H1 (cell line): ENCODE measurements at regions not wholly inside any gene's neighbourhood (a gene's known extent, or its start where the extent isn't known, plus 50 kb on each side); places are given as distances from the start of the nearest gene placed in this dataset.

Source experiments
- ASH2L ChIP-seq: fragments of 200-600, 300-600 bp; sonication (generic); IDR thresholded peaks from one replicate; pipeline ENCODE4 v1.7.1; 2017; ENCODE audit warnings: low read length
- CHD2 ChIP-seq: IDR thresholded peaks from 2 replicates; pipeline ENCODE4 v1.6.1; 2012; ENCODE audit warnings: low read length, improper control_type of control experiment
- EGR1 ChIP-seq: IDR thresholded peaks from 2 replicates; pipeline ENCODE4 v1.6.1; 2011; ENCODE audit warnings: low read depth, low read length, borderline replicate concordance
- EP300 ChIP-seq, 2 experiments: IDR thresholded peaks; 1 replicate in 1 of 2; 2 replicates in 1 of 2; pipeline ENCODE4 v1.6.1; 2011 to 2012; ENCODE audit warnings: low read depth in 2 of 2, low read length in 2 of 2, mild to moderate bottlenecking in 2 of 2, borderline replicate concordance in 1 of 2, inconsistent platforms in 1 of 2, moderate library complexity in 1 of 2
- HDAC6 ChIP-seq: IDR thresholded peaks from one replicate; pipeline ENCODE4 v1.7.1; 2012; ENCODE audit warnings: low read depth, mild to moderate bottlenecking, inconsistent platforms, low read length, moderate library complexity
- JUND ChIP-seq: IDR thresholded peaks from 2 replicates; pipeline ENCODE4 v1.6.1; 2011; ENCODE audit warnings: mild to moderate bottlenecking, improper control_type of control experiment, low read length
- KDM1A ChIP-seq: fragments of 200-600, 300-600 bp; sonication (generic); IDR thresholded peaks from 2 replicates; pipeline ENCODE4 v1.7.1; 2016; ENCODE audit warnings: mild to moderate bottlenecking, low read length, borderline replicate concordance
- POLR2A ChIP-seq, 2 experiments: IDR thresholded peaks; 1 replicate in 1 of 2; 2 replicates in 1 of 2; pipeline ENCODE4 v1.6.1; 2011; ENCODE audit warnings: low read depth in 2 of 2, low read length in 2 of 2, mild to moderate bottlenecking in 2 of 2; ENCODE audit errors: control extremely low read depth in 1 of 2
- POLR2AphosphoS5 ChIP-seq: IDR thresholded peaks from 2 replicates; pipeline ENCODE4 v1.6.1; 2011; ENCODE audit warnings: low read depth, low read length
- SUZ12 ChIP-seq: fragments of 200-600 bp; sonication (generic); IDR thresholded peaks from 2 replicates; pipeline ENCODE4 v1.6.1; 2012; ENCODE audit warnings: mild to moderate bottlenecking, inconsistent platforms, low read length, moderate library complexity, mixed read lengths
- ZNF274 ChIP-seq: IDR thresholded peaks from 2 replicates; pipeline ENCODE4 v1.7.0; 2012; ENCODE audit warnings: low read length, borderline replicate concordance; ENCODE audit errors: extremely low read depth
- TF ChIP-seq, protein P1 (sequence below), 3 experiments: IDR thresholded peaks; 1 replicate in 2 of 3; 2 replicates in 1 of 3; pipeline versions ENCODE4 v1.5.1 to v1.6.1; 2011; ENCODE audit warnings: low read length in 3 of 3, mild to moderate bottlenecking in 3 of 3, inconsistent platforms in 2 of 3, low read depth in 1 of 3, moderate library complexity in 1 of 3; ENCODE audit not compliant: insufficient read depth in 1 of 3; ENCODE audit errors: control extremely low read depth in 1 of 3
- TF ChIP-seq, protein P2 (sequence below): IDR thresholded peaks from 2 replicates; pipeline ENCODE4 v1.6.1; 2012; ENCODE audit warnings: inconsistent platforms
- TF ChIP-seq, protein P3 (sequence below): IDR thresholded peaks from 2 replicates; pipeline ENCODE4 v1.6.1; 2012; ENCODE audit warnings: inconsistent platforms

DNA sequence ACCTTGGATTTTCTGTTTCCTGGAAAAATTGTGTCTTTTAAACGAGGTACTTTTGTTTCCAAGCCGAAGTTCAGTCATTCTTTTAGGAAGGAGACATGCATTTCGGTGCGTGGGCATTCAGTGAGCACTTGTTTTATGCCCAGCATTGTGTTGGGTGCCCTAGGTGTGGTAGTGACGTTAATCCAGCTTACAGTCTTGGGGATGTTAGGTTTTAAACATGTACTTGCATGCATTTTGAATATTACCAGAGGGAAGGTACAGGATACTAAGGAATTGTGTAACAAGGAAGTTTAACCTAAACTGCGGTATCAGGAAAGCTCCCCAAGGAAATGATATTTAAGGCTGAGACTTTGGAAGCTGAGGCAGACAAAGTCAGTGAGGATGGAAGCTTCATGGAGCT, 66.3 kb downstream of the ARHGAP35 start:
- TF ChIP-seq, protein P1, sequence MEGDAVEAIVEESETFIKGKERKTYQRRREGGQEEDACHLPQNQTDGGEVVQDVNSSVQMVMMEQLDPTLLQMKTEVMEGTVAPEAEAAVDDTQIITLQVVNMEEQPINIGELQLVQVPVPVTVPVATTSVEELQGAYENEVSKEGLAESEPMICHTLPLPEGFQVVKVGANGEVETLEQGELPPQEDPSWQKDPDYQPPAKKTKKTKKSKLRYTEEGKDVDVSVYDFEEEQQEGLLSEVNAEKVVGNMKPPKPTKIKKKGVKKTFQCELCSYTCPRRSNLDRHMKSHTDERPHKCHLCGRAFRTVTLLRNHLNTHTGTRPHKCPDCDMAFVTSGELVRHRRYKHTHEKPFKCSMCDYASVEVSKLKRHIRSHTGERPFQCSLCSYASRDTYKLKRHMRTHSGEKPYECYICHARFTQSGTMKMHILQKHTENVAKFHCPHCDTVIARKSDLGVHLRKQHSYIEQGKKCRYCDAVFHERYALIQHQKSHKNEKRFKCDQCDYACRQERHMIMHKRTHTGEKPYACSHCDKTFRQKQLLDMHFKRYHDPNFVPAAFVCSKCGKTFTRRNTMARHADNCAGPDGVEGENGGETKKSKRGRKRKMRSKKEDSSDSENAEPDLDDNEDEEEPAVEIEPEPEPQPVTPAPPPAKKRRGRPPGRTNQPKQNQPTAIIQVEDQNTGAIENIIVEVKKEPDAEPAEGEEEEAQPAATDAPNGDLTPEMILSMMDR (IDR thresholded peaks at IDR 0.05; ENCODE audit: control extremely low read depth in 1 of 3, insufficient read depth in 1 of 3, low read depth in 1 of 3, low read length in 3 of 3) = no peak
- TF ChIP-seq KDM1A = no peak
- TF ChIP-seq POLR2A (IDR thresholded peaks at IDR 0.05; ENCODE audit: control extremely low read depth in 1 of 2, low read depth in 2 of 2, low read length in 2 of 2) = no peak
- no peak for TF ChIP-seq EP300 (IDR thresholded peaks at IDR 0.05; ENCODE audit: borderline replicate concordance in 1 of 2, low read depth in 2 of 2, low read length in 2 of 2)
- TF ChIP-seq, protein P2, sequence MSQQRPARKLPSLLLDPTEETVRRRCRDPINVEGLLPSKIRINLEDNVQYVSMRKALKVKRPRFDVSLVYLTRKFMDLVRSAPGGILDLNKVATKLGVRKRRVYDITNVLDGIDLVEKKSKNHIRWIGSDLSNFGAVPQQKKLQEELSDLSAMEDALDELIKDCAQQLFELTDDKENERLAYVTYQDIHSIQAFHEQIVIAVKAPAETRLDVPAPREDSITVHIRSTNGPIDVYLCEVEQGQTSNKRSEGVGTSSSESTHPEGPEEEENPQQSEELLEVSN = no peak
- no peak for TF ChIP-seq ZNF274
- TF ChIP-seq CHD2 = no peak
- no peak for TF ChIP-seq ASH2L
- TF ChIP-seq, protein P3, sequence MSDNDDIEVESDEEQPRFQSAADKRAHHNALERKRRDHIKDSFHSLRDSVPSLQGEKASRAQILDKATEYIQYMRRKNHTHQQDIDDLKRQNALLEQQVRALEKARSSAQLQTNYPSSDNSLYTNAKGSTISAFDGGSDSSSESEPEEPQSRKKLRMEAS = no peak
- no peak for TF ChIP-seq JUND
- no peak for TF ChIP-seq HDAC6
- no peak for TF ChIP-seq SUZ12
- no peak for TF ChIP-seq POLR2AphosphoS5
- no peak for TF ChIP-seq EGR1
